ENCODE measurements at regions not wholly inside any gene's neighbourhood (a gene's known extent, or its start where the extent isn't known, plus 50 kb on each side); places are given as distances from the start of the nearest gene placed in this dataset.

DNA sequence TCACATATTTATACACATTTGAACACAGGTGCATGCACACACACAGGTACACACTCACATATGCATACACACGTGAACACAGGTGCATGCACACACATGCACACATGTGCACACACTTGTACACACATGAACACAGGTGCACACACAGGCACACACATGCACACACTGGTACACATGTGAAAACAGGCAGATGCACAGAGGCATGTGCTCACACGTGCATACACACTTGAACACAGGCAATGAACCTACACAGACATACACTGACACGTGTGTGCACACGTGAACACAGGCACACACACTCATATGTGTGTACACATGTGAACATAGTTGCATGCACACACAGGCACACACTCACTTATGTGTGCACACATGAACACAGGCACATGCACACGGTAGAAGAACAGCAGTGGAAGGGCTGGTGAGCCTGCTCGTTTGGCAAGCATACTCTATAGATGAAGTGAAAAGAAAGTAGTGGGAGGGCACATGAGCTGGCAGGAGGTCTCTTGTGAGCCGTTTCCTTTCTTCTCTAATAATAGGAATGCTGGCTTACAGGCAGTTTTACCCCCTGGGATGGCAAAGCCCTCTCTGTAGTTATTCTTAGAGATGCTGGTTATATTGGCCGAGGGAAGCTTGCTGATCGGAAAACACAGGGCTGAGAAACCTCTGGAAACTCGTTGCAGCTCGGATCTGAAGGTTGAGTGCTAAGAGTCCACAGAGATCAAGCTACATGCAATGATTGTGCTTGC is 279.6 kb upstream of the CLNK start:
- TF ChIP-seq, protein P1, sequence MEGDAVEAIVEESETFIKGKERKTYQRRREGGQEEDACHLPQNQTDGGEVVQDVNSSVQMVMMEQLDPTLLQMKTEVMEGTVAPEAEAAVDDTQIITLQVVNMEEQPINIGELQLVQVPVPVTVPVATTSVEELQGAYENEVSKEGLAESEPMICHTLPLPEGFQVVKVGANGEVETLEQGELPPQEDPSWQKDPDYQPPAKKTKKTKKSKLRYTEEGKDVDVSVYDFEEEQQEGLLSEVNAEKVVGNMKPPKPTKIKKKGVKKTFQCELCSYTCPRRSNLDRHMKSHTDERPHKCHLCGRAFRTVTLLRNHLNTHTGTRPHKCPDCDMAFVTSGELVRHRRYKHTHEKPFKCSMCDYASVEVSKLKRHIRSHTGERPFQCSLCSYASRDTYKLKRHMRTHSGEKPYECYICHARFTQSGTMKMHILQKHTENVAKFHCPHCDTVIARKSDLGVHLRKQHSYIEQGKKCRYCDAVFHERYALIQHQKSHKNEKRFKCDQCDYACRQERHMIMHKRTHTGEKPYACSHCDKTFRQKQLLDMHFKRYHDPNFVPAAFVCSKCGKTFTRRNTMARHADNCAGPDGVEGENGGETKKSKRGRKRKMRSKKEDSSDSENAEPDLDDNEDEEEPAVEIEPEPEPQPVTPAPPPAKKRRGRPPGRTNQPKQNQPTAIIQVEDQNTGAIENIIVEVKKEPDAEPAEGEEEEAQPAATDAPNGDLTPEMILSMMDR (IDR thresholded peaks at IDR 0.05; ENCODE audit: borderline replicate concordance, extremely low read depth, low read length, poor library complexity, severe bottlenecking) = no peak
- no peak for TF ChIP-seq EZH2 (IDR thresholded peaks at IDR 0.05; ENCODE audit: borderline replicate concordance, low read depth, low read length, severe bottlenecking)

Measured in DND-41 (cell line).